AG04449 (cell line): ENCODE measurements at regions not wholly inside any gene's neighbourhood (a gene's known extent, or its start where the extent isn't known, plus 50 kb on each side); places are given as distances from the start of the nearest gene placed in this dataset.

ENCODE experiments used
- CTCF ChIA-PET: fragments of 350-600 bp; formaldehyde crosslinking; extraction: SDS; loops from one replicate; lab custom pipeline; 2021; ENCODE audit warnings: antibody characterized with exemption; lab: Yijun Ruan, JAX
- POLR2A ChIA-PET: fragments of 400-600, 350-600 bp; formaldehyde crosslinking; extraction: SDS; loops from one replicate; lab custom pipeline; 2020; ENCODE audit warnings: antibody characterized with exemption, inconsistent platforms; lab: Yijun Ruan, JAX
- DNase-seq: peaks from one replicate; pipeline ENCODE4 v3.0.0-alpha.2; 2010; ENCODE audit warnings: low read depth, low spot score
- H3K4me3 ChIP-seq: 2 replicates; pipeline ENCODE4 v1.5.1; 2011; ENCODE audit warnings: low read depth, mild to moderate bottlenecking, control low read depth, low read length
- CTCF ChIP-seq: IDR thresholded peaks from one replicate; pipeline ENCODE4 v1.5.1; 2011; ENCODE audit warnings: mild to moderate bottlenecking, moderate library complexity, low read length, control low read depth, inconsistent platforms; ENCODE audit not compliant: insufficient read depth; ENCODE audit errors: missing control alignments

GRCh38 chr10:36129051-36129450, 487.0 kb upstream of the FZD8 start:
- no peak for TF ChIP-seq CTCF
- ChIA-PET CTCF (no interaction called here), POLR2A (no interaction called here)
- DNase-seq = no peak
- no peak overlapping the region for H3K4me3 ChIP-seq

GRCh38 chr10:36126076-36126475, 484.0 kb upstream of the FZD8 start:
- no peak for DNase-seq
- POLR2A ChIA-PET = no interaction called here
- no peak for TF ChIP-seq CTCF
- H3K4me3 ChIP-seq = no peak overlapping the region
- CTCF ChIA-PET = interaction anchor here (1.4 kb wide), 1 partner anchor 11 kb away, joined by 3 read pairs; no protein-coding TSS in a partner anchor

GRCh38 chr10:36119455-36119854, 477.4 kb upstream of the FZD8 start:
- ChIA-PET CTCF (no interaction called here), POLR2A (no interaction called here)
- TF ChIP-seq CTCF = no peak
- H3K4me3 ChIP-seq = no peak overlapping the region
- DNase-seq = no peak

- no peak overlapping the region for H3K4me3 ChIP-seq
- DNase-seq = no peak
- ChIA-PET POLR2A (no interaction called here), CTCF (no interaction called here)
- TF ChIP-seq CTCF = no peak
Measured at GRCh38 chr10:36118314-36118713, 476.2 kb upstream of the FZD8 start.

- ChIA-PET POLR2A (no interaction called here), CTCF (interaction anchor here (1.0 kb wide), 1 partner anchor 14 kb away, joined by 3 read pairs; no protein-coding TSS in a partner anchor)
- no peak overlapping the region for H3K4me3 ChIP-seq
- DNase-seq = no peak
- TF ChIP-seq CTCF = no peak
Measured at GRCh38 chr10:36117890-36118289, 475.8 kb upstream of the FZD8 start.

GRCh38 chr10:36117231-36117630, 475.1 kb upstream of the FZD8 start:
- ChIA-PET POLR2A (no interaction called here), CTCF (interaction anchor here (1.0 kb wide), 1 partner anchor 13 kb away, joined by 3 read pairs; no protein-coding TSS in a partner anchor)
- DNase-seq = no peak
- TF ChIP-seq CTCF = no peak
- no peak overlapping the region for H3K4me3 ChIP-seq
